Fibroblast of skin of scalp (primary cell): ENCODE measurements at regions not wholly inside any gene's neighbourhood (a gene's known extent, or its start where the extent isn't known, plus 50 kb on each side); places are given as distances from the start of the nearest gene placed in this dataset.
"Not testable (repeated sequence)": the region's sequence is repeated elsewhere in the genome, so short reads cannot be mapped to it uniquely, and the experiment has no call there.

ENCODE experiments used
- DNase-seq: peaks from one replicate; pipeline ENCODE4 v3.0.0-alpha.2; 2013

DNA sequence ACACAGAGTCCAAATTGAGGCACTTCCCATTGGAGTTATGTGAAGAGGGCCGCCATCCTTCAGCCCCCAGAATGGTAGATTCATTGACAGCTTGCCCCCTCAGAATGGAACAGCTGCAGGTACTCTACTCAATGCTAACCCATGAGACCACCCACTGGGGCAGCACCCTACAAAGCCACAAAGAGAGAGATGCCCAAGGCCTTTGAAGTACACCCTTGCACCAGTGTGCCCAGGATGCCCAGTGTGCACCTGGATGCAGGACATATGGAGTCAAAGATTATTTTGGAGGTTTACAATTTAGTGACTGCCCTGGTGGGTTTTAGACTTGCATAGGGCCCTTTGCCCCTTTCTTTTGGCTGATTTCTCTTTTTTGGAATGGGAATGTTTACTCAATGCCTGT is 933.9 kb downstream of the SLC16A7 start:
- no peak for DNase-seq

DNA sequence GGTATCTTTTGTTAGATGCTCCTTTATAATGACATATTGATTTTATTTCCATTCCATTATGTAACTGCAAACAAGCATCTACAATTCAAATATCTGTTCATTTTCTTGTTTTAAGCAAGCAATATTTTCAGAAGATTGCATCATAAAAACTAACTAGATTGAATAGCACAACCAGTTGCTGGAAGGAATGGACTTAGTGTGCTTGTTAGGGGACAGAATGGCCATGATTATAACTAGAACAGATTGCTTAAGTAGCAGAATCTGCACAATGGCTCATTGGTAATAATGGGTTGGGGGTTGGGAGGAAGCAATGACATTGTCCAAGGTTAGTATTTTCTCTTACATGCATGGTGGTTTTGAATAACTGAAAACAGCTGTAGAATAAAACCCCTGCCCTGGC is 939.5 kb downstream of the SLC16A7 start:
- peak; percentile 31 for DNase-seq

DNA sequence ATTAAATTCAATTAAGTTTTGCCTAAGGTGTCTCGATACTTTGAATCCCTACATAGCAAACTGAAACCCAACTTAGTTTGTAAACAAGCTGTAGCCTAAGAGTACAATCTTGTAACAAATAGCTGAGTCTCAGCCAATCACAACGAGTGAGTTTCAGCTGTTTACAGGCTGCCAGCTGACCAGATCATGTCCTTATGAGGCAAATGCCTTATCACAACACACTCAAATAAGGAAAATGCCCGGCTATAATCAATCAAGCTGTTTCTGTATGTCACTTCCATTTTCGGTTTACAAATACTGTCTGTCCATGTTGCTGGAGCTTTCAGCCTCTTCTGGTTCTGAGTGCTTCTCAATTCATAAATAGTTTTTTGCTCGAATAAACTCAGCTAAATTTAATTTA is 943.8 kb downstream of the SLC16A7 start:
- DNase-seq: no peak

DNA sequence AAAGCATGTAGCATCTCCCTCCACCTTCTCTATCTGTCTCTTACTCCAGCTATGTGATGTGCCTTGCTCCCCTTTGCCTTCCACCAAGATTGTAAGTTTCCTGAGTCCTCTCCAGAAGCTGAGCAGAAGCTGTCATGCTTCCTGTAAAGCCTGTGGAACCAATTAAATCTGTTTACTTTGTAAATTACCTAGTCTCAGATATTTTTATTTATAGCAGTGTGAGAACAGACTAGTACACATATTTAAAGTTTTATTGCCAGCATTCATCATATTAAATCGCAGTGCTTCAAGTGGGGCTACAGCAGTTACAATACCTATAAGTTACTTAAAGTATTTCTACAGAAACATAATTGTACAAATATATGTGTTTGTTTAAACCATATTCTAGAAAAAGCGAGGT is 973.1 kb downstream of the SLC16A7 start:
- no peak for DNase-seq

DNA sequence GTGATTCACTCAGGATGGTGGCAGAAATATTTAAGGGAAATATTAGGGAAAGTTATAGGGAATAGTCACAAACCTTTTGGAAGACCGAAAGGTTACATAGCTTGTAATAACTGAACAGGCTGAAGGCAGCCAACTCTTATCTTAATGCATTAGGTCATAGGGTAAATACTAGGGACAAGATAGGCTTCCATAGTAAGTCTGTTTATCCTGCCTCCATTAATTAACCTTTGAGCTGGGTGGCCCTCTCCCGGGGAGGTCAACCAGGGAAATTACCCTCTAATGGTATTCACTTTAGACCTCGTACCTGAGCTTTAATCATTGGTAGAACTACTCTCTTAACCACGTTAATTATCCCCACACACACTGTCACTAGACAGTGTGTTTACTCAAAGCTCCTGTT is 981.8 kb downstream of the SLC16A7 start:
- no peak for DNase-seq

DNA sequence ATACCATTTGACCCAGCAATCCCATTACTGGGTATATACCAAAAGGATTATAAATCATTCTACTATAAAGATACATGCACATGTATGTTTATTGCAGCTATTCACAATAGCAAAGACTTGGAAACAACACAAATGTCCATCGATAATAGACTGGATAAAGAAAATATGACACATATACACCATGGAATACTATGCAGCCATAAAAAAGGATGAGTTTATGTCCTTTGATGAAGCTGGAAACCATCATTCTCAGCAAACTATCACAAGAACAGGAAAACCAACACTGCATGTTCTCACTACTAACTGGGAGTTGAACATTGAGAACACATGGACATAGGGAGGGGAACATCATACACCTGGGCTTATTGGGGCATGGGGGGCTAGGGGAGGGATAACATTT is 991.8 kb downstream of the SLC16A7 start:
- not testable (repeated sequence) for DNase-seq

DNA sequence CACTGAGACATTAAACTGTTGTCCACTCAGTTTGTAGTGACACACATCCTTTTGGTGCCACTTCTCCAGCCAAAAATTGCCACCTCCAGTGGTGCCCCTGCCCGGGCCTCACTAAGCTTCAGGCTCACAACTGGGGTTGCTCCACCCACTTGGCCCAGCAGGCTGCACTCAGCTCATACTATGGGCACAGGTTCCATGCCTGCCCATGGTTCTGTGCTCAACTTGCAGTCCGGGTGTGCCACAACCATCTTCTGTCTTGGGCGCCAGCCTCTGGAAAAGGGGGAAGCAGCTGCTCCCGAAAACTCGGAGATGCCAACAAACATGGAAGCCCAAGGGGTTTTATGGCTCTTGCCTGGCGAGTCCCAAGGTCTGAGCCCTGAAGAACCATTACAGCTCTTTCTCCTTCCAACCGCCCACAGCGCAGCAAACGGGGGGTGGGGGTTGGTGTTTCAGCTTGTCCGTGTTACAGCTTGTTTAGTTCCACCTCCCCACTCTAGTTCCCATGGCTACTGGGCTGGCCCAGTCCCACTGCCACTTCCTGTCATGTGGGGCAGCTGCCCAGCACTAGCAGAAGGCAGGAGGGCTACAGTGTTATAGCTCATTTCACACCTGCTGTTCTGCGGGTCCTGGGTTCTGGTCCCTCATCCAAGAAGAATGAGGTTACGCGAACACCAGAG is 998.3 kb downstream of the SLC16A7 start:
- DNase-seq: no peak

DNA sequence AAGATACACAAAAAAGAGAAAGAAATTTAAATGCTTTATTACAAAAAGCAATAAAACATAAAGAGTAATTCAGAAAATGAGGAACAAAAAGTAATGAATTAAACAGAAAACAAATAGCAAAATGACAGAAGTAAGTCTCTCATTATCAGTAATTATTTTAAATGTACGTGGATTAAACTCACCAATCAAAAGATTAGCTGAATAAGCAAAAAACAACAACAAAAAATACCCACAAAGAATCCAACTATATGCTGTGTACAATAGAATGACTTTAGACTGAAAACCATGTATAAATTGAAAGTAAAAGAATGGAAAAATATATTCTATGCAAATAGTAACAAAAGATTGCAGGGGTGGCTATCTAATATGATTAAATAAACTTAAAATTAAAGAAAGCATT is 1006.8 kb downstream of the SLC16A7 start:
- DNase-seq: no peak

DNA sequence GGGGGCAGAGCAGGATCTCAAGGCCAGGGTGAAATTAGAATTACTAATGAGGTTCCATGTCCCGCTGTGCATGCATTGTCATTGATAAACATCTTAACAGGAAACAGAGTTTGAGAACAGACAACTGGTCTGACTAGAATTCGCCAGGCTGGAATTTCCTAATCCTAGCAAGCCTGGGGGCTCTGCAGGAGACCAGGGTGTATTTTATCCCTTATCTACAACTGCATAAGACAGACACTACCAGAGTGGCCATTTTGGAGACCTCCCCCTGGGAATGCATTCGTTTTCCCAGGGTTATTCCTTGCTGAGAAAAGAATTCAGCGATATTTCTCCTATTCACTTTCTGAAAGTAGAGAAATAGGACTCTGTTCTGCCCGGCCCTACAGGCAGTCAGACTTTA is 1007.6 kb downstream of the SLC16A7 start:
- not testable (repeated sequence) for DNase-seq

DNA sequence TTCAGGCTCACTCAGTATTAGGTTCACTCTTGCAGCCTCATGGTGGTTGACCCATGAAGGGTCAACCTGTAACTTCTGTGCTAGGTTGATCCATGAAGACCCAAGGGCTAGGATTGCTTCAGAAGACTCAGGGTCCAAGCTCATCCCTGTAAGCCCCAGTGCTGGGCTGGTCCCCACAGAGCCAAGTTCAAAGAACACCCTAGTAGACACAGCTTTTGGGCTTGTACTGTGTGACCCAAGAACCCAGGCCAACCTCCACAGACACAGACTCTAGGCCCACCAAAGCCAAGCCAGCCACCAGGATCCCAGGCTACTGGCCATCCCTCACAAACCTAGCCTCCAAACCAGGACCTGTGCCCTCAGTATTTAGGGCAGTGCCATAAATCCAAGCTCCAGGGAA is 1020.6 kb downstream of the SLC16A7 start:
- no peak for DNase-seq

DNA sequence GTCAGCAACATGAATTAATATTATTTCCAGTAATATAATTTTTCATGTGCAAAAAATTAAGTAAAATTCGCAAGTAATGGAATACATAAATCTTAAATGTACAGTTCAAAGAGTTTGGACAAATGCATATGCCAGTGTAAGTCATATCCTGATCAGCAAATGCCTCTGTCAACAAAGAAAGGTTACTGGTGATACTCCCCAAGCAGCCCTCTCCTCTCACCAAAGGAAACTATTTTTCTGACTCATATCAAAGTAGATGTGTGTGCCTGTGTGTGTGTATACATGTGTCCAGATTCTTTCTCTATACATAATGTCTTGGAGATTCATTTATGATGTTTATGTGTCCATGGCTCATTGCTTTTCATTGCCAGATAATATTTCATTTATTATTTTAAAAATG is 1035.0 kb downstream of the SLC16A7 start:
- DNase-seq: no peak

DNA sequence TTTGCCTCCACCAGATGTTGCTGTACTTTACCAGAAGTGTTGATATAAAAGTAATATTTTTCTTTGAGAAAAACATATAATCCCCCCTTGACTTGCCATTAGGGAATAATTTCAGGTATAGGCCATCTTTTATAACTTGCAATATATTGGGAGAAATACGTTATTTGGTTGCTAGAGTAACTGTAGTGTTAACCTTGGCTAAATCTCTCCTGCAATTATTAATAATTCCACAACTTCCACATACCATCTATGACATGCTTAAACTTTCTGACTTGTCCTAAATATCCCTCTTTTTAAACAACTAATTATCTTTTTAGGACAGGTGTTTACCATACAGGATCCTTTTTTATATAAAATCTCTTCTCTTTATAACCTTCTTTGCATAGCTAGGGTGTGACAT is 1048.2 kb downstream of the SLC16A7 start:
- DNase-seq: no peak

DNA sequence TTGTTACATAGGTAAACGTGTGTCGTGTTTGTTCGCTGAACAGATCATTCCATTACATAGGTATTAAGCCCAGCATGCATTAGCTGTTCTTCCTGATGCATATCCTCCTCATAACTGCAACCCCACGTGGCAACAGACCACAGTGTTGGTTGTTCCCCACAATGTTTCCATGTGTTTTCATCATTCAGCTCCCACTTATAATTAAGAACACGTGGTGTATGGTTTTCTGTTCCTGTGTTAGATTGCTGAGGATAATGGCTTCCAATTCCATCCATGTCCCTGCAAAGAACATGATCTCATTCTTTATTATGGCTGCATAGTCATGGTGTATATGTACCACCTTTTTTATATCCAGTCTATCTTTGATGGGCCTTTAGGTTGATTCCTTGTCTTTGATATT is 1071.1 kb downstream of the SLC16A7 start:
- DNase-seq: peak; percentile 1

DNA sequence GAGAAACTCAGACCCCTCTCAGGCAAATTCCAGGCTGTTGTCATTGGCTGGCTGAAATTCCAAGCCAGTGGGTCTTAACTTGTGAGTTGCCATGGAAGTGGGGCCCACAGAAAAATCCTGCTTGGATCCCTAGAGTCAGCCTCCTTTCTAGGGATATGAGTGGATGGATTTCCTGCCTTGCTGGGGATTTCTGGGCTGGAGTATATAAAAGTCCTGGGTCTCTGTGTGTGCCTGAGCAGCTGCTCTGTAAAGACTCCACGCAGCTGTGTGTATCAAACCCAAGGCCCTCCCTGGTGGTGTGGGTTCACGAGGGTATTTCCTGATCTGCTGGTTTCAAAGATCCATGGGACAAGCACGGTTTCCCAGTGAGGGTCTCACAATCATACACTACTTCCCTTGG is 1077.1 kb downstream of the SLC16A7 start:
- DNase-seq: no peak

DNA sequence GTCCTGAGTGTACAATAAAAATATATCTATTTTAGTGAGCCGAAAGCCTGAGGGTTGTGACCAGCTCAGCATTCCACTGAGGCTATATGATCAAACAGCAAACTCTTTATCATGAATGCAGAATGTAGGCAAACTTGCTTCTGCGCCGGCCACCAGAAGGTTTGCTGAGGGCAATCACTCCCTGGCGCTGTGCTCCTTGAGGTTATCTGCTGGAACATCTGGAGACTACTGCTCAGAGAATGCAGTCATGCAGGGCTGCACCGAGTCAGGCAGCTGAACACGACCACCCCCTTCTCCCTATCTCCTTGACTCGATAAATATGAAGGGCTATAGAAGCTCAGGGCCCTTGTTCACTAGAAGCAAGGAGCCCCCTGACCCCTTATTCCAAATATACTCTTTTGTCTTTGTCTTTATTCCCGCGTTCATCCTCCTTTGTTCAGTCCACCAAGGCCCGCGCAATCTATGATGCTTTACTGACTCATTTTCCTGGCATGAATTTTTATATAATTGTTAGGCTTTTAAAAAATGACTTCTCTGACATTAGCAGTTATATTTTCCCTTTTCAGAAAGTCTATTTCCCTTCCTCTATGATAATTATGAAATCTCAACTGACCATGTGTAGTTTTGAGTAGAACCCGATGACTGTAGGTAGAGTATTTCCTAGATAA is 1089.3 kb downstream of the SLC16A7 start:
- peak; percentile 3 for DNase-seq

DNA sequence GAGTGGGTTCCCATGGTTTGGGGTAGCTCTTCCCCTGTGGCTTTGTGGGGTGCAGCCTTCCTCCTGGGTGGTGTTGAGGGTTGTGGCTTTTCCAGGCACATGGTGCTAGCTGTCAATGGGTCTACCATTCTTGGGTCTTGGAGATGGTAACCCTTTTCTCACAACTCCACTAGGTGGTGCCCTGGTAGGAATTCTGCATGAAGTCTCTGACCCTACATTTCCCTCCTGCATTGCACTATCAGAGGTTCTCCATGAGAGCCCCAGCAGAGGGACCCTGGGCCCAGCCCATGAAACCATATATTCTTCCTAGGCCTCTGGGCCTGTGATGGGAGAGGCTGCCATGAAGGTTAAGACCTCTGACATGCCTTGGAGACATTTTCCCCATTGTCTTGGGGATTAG is 1093.3 kb downstream of the SLC16A7 start:
- DNase-seq: no peak

DNA sequence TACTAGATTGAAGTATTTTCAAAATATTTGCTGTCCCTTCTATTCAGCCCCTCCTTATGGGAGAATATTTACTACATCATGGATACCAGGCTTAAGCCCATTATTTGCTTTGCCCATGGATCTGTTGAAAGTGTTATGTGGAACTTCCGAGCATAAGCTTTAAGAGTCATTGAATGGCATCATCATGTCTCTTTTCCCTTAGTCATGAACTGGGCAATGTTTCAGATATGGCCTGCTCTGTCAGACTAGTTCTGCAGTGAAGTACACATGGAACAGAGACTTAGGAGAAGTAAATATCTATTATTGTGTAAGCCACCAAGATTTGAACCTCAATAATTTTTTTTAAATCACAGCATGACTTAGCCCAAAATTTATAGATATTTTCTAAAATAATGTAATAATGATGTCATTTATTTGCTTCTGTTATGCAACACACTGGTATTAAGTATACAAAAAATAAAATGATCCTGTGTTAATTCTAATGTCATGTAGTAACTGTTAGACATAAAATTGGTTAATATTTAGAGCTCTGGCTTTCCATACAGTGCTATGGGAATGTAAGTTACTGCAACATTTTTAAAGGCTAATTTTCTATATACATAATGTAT is 1097.3 kb downstream of the SLC16A7 start:
- DNase-seq: no peak

DNA sequence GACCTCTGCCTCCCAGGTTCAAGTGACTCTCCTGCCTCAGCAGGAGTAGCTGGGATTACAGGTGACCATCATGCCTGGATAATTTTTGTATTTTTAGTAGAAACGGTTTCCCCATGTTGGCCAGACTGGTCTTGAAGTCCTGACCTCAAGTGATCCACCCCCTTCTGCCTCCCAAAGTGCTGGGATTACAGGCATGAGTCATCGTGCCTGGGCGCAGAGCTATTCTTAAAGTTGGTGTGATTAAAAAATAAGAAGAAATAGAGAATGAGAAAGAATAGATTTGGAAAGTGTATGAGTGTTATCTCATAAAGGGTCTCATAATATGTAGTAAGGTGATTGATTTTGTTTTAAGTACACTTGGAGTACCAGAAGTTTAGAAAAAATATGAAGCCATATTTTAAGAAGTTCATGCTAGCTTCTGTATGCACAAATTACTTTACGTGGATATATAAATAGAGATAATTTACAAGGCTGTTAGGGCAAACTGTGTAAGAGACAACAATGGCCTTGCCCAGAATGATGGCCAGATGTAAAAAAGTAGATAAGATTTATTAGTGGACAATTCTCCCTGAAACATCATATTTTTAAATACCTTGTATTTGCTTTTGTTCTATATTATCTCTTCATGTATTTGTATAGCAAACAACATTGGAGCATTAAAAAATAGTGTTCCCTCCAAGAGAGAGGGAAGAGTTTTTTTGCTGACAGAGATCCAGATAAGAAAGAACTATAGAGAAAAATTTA is 1108.5 kb downstream of the SLC16A7 start:
- DNase-seq: no peak

DNA sequence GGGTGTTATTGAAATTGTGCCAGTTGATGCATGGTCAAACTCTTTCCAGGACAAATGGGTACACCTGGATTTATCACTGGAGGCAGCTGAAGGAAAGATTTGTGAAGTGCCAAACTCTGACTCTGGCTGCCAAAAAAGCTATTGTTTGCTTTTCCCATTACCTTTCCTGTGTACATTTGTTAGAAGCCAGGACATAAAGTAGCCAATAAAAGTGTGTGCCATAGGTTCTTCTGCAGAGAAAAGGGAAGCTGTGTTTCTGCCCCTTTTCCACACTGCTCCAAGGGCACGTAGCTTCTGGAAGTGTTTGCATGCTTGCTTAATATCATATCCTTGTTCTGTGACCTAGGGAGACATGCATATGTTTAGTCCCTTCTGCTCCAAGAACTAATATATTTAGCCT is 1114.4 kb downstream of the SLC16A7 start:
- no peak for DNase-seq

DNA sequence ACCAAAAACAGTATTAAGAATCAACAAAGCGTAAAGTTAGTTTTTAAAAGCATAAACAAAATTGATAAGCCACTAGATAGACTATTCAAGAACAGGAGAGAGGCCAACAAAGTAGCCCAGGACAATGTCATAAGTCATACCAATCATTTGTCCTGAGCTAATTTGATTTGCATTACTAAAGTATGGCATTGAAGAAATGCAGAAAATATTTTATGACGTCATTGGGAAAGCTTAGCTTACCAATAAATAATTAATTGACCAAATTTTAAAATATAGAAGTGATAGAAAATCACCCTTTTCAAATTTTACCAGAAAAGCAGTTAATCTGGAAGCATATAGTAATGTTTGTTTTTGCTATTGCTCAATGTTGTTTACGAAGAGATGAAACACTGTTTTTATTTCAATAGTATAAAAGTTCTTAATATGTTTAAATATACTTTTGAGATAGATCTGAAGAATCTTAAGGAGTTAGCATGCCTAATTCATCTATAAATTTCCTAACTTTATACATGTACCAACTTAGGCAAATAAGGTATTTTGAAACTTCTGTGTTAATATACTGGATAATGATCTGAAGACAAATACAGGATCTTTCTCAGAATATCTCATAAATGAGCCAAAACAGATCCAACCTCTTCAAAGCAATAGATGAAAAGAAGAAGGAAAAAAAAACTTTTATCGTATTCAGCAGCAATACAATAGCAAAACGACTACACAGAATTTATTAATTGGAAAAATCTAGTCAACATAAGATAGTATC is 1118.5 kb downstream of the SLC16A7 start:
- DNase-seq: no peak

DNA sequence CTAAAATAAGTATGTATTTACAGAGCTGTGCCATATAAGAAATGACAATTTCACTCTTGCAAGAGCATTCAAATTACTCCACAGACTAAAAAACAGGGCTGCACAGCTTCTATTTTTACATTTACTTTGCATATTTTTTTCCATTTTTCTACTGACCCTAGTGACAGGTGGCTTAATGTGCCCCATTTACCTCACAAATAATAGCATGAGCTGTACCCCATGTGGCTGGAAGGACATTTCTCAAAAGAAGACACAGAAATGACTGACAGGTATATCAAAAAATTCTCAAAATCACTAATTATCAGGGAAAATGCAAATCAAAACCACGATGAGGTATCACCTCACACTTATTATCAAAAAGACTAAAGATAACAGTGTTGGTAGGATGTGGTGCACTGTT is 1128.6 kb downstream of the SLC16A7 start:
- no peak for DNase-seq

DNA sequence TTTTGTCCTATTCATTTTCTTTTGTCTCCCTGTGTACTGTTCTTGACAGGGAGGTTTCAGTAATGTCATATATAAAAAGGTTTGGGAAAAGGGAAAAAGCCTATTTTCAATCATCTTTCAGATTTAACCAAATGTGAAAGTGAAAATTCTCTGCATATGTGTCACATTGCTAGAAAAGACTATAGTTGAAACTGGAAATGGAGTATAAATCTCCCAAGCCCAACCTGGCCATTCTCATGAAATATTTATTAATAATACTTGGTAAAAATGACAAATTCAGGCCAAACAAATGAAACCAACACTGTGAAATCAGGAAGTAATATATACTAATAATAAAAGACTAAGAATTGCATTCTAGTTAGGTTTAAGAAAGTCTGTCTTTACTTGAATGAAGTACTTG is 1129.2 kb downstream of the SLC16A7 start:
- no peak for DNase-seq

DNA sequence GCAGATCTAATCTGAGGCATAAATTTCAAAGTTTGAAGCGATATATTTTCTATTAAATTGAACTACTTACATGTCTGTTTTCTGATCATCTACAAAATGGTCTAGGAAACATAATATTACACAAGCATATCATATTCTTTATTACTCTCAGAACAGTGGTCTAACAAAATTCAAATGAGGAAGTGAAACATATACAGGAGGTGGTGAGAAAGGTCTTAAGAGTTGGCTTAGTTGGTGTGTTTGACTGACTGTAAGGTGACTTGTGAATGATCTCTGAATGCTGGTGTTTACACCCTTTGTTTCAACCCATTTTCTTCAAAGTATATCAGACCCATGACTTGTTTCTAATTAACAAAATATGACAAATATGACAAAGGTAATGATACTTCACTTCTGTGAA is 1156.8 kb downstream of the SLC16A7 start:
- DNase-seq: no peak
